ENCODE measurements at regions not wholly inside any gene's neighbourhood (a gene's known extent, or its start where the extent isn't known, plus 50 kb on each side); places are given as distances from the start of the nearest gene placed in this dataset.

DNA sequence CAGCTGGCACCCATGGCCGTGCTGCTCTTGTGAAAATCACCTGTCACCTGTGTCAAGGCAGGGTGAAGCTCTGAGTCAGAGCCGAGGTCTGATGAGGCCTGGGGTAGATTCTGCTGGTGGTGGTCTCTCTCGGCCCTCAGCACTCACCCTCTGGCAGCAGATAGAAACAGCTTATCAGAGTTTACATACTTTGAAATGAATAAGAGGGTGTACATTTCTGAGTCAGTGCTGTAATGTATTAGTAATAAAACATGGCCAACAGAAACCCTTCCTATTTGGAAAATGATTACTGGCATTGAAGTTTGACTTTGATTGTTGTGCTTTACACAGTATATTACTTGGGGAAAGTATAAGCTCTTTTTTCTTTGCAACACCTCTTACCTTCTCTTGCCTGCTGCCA lies 228.8 kb downstream of the SNX10 start:
- no peak for DNase-seq

DNA sequence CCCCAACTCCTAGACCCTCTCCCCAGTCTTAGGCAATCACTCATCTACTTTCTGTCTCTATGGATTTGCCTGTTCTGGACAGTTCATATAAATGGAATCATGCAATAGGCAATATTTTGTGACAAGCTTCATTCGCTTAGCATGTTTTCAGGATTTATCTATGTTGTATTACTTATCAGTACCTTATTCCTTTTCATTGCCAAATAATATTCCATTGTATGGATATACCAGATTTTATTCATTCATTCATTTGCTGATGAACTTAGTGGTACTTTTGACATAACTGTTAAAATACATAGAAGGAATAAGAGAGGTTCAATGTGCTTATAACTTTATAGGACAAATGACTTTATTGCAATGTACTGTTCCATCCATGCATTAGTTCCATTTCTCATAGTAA lies 231.0 kb downstream of the SNX10 start:
- no peak for DNase-seq

DNA sequence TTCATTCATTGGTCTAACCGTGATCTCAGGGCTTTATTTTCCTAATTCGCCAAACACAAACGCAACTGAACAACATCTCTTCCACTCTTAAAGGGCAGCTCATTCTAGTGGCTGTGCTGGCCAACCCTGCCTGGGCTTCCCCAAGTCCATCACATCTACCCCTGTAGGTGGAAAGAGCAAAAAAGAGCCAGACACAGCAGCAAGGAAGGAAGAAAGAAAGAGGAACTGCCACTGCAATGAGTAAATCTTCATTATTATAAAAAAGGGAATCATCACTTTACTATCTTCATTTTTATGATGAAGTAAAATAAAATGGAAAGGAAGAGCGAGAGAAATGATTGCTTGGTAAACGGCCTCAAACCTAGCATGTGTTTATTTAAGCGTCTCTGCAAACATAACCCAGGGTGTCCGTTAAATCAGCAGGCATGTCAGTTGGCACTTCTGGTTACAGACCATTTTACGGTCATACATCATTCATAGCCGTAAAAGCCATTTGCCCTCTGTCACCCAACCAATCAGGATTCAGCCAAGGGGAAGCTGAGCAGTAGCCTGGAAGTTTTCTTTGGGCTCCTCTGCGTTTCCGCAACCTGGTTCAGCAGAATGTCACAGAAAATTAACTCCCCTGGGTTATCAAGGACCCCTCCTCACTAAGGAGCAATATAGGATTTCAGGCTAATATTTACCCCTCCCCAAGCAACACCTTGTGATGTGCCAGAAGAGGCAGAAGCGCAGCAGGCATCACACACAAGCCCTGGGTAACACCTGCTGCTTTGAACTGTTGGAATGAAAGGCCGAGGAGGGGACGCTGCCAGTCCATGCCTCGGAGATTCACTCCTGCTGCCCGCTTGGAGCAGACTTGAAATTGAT lies 234.0 kb downstream of the SNX10 start:
- no peak for DNase-seq

DNA sequence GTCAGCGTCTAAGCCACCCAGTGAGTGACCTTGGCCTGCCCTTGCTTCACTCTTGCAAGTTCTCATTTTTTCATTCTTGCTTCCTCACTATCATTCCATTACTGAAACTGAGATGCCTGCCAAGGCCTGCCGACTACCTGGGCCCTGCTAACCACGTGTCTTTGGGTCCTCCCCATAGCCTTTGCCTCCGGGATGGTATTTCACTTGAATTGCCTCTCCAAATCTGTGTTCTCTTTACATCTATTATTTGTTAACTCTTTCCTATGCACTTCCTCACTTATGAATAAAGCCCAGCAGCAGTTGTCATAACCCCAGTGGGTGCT lies 234.6 kb downstream of the SNX10 start:
- DNase-seq: no peak

DNA sequence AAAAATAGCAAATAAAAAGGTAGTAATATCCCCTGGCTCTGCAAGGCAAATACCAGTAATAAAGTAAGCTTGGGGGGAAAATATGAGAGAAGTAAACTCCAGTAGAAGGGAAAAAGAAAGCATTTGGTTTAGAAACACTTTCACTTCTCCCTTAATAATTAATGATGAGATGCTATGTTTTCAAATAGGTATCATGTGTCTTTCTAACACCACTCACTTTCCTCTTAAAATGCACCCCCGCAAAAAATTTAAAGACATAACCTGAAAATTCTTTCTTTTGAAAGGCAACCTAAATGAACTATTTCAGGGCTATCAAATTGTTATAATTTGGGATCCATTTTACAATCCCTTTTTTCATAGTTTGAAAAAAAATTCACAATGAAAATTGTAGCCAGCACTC lies 240.3 kb downstream of the SNX10 start:
- no peak for DNase-seq

DNA sequence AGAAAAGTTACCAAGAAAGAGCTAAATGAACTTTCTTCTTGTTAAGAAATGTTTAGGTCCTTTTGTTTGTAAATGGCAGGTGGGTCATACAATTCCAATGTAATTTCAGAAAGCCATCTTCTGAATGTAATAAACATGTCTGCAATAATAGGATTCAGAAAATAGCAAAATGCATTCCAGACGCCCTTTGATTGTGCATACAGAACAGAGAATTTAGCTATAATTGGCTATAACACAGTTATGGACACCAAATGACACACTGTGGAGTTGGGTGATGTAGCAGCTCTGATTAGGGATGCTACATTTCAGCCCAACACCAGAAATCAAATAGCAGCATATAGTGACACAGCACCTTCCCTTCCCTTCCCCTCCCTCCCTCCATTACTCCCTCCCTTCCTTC lies 240.8 kb downstream of the SNX10 start:
- DNase-seq: no peak

DNA sequence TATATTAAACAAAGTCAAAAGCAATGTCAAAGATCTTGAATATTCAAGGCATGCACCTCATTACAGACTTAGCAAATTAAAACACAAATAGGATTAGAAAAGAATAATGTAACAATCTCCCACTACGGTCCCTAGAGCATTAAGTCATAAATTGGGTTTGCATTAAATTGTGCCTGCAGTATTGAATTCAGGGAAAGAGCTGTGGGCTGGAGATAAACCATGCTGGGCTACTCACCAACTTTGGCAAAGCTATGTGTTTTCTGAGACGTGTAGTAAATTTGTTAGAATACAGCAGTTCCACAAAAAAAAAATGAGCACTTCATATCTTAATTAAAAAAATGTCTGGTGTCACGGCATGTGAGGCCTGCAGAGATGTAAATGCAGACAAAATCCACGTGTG lies 241.6 kb downstream of the SNX10 start:
- DNase-seq: no peak

DNA sequence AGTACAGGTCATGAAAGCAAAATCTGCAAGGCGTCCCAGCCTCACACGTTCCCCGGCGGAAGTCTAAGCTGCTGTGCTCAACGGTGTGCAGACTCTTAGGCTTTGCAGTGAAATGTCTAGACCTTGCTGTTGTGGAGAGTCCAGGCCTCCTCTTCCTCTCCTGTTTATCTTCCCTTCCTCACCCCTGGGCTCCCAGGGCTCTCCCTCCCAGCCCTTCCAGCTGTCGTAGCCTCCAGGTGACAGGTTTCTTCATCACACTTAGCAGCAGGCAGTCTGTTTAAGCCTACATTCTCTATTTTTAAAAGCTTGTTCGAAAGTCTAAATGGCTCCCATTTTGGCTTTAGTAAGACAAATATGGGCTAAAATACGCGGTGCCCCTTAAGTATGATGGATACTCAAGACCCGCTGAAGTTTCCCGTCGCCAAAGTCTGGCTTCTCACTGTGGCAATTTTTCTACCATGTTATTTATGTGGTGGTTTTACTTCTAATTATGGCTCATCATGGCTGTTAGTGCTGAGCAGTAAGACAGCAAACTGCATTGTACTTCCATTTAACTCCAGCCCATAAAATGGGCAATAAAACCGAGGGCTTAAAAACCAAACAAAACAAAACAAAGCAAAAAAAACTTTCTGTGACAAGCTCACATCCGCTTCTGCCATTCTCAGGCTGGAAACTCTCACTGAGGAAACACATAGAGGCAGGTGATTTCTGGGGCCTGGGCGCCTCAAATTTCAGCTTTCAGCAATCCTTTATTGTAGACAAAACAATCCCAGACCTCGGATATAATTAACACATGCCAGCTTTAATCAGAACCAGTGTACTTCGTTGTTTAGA lies 243.2 kb downstream of the SNX10 start:
- DNase-seq: peak; percentile 61

DNA sequence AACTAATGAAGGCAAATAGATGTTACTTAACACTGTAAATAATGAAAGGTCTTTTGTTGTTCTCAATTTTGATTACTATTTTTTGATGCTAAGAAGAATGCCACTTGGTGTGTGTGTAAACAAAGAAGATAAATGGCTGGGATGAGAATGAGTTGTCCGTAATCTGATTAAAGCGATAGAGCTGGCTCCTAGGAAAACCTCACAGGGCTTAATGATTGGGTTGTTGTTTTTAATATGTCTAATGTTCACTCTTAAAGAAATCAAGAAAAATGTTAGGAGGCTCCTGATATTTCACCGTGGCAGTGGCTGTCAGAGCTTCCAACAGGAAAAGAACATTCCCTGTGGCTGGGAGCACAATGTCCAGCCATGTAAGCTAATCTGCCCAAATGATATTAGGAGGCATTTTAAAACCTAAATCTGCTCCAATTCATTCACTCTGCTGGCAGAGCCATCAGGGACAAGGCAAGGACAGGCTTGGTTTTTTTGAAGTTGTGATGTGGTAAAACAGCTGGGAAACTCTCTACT lies 243.9 kb downstream of the SNX10 start:
- DNase-seq: no peak

DNA sequence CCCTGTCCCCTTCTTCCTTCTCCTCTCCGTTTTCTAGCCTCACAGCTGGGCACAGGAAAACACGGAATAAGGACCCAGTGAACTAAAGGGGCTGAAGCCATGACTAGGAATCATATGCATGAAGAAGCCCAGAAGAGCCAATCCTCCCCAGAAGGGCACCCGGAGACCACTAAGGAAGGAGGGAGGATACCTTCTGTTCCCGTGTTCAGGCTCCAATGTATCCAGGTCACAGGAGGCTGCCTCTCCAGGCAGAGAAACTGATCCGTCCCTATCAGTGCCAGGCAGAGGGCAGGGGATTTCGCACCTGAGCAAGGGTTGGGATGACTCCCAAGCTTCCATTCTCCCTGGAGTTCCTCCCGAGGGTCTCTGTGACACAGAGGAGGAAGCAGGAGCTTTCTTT lies 246.6 kb downstream of the SNX10 start:
- no peak for DNase-seq

DNA sequence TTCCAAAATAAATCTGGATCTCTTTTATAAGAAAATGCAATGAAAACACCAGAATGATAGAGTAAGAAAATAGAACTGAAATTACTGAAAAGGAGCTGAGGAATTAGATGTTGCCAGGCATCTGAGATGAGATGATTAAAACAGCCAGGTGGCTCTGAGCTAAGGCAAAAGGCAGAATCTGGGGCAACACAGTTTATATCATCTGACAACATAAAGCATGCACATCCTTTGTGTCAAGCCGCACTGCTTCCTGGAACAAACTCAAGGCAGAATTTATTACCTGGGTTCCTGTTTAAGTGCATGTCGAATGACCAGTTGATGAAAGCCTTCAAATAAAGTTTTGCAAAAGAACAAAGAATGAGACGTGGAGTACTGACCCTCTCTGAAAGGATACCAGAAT lies 247.0 kb downstream of the SNX10 start:
- no peak for DNase-seq

DNA sequence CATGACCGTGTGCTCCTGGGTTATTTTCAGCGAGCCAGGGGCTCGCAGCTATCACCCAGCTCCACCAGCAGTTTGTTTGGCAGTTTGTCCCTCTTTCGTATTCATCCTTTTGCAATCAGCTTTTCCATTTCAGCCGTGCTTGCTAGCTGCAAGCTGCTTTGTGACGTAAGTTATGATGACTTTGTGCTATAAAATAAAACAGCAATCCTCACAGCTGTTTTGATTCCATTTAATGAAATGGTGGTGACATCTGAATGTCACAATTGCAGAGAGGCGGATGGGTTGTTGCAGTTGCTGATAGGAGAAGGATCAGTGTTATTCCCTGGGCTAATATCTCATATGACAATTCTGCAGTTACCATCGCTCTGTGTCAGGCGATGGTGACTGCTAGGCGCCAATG lies 251.7 kb downstream of the SNX10 start:
- no peak for DNase-seq

DNA sequence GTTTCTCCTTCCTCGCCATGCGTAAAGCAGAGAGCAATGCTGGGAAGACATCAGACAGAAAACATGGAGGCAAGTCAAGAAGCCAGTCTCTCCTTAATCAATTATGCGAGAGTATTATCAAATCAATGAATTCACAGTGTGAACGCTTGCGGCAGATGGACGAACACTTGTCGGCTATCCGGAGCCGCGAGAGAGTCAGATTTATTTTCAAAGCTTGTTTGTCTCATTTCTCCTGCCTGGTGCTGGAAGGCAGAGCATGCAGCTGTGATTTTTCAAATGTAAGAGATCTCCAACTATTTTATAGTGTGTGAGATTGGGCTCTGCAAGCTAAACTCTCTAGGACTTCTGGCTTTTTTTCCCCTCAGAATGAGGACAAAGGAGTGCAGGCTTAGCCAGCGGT lies 252.3 kb downstream of the SNX10 start:
- no peak for DNase-seq

DNA sequence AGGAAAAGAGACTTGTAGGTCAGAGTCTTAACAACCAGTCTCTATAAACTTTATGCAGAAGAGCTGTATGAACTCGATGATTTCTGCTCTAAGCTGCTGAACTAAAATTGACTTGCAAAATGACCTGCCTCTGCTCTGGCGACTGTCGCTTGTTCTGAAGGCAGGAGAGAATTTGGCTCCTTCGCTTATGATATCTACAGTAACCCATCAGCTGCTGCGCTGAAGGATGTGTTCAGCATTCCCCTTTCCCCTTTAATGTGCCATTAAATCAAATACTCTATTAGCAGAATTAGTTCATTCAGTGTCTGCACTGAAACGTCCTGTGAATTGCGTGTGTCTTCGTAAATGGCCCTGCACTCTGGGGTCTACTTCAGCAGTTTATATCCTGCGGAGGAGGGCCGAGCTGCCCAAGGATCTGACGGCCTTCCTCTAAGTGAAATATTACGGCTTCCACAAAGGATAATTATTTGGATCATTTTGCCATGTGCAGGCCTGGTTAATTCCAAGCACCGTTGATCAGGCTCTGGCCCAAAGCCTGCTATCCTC lies 254.9 kb downstream of the SNX10 start:
- no peak for DNase-seq

DNA sequence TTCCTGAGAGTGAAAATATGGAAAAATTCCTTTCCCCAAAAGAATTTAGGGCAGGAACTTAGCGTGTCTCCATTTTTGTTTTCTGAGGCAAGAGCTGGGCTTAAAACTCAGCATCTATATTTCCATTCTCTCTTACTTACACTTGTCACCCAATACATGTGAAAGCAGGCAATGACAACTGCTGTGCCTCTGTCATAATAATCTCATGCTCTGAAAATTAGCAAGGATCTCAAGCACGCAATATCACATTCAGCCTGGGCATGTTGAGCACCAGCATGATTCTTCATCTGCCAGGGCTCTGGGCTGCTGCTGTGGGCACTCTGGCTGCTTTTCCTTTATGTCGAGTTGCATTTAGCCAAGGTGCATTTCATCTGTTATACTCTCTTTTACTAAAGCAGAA lies 255.5 kb downstream of the SNX10 start:
- DNase-seq: no peak

DNA sequence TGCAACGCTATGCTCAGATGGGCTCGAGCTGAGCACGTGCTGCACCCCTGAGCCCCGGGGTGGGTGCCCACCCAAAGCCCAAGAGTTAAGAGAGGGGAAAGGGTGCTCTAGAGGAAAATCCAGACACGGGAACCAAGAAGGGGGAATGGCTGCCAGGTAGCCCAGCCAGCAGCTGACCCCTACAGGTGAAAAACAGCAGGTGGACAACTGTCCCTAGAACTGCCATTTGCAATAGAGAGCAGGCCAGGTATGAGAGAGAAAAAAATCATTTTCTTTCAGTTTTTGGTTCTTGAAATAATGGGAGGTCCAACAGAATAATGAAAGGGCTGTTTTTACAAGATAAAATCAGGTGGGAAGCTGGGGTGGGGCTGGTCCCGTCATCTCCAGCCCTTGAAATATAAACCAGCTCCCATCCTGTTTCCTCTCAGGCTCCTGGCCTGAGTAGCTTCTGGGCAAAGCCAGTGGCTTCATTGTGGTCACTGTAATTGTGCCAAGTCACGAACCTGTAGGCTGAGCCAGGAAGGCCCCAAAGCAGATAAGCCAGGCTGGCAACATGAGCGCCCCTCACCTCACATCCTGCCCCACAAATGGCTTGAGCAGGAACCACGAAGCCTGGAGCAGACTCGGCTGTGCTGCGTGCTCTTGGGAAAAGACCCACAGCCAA lies 257.8 kb downstream of the SNX10 start:
- DNase-seq: no peak

DNA sequence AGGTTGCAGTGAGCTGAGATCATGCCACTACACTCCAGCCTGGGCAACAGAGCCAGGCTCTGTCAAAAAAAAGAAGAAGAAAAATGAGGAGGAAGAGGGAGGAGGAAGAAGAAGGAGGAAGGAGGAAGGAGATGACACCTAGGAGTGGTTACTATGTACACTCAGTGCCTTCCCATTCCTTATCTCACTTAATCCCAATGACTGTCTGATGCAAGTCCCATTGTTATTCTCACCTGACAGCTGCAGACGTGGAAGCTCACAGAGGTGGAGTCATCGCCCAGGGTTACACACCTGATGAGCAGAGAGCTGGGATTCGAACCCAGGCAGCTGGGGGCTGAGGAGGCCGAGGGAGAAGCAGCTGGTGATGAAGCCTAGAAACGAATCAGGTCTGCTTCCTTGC lies 258.8 kb downstream of the SNX10 start:
- DNase-seq: no peak

DNA sequence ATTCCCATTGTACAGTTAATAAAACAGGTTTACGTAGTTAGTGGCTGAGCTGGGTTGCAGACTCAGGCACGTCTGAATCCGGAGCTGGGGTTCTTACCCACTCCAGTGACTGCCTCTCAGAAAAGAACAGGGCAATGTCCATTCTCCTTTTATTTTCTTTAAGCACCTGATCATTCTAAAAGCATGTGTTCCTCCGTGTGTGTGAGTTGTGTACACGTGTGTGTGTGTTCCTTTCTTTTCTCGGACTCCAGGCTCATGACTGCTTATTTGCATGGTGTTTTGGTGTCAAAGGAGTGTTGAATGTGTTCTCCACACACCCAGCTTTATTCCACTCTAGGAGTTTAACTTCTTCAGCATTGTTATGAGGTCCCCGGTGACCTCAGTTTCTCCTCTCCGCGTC lies 260.1 kb downstream of the SNX10 start:
- DNase-seq: no peak

DNA sequence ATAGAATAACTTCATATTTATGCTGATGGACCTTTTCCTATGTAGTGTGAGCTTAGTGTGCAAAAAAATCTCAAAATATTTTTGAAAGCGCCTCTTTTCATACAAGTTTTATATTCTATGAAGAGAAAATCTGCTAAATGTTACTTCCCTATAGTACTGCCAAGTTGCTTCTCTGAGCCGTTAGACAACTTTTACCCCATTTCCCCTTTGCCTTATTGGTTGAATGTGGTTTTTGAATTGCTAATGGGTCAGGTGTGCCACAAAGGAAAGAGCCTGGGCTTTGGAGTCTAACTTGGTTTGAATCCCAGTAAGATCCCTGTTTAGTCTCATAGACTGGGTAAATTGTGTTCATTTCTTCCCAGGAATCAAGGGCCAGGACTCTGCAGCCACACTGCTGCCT lies 261.5 kb downstream of the SNX10 start:
- DNase-seq: no peak

DNA sequence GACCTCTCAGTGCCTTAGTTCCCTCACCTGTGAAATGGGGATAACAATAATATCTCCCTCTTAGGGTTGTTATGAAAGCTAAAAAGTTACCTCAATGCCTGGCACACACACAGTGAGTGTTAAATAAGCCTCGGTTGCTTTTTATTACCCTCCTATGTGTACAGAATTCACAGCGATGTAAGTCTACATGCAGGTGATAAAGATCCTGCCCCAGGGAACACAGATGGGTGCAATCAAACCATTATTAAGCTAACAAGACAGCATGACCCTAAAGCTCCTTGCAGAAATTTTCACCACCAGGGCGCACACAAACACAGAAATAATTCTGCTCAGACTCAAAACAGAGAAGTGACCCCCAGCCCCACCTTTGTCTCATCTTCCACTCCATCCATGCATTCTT lies 261.9 kb downstream of the SNX10 start:
- no peak for DNase-seq

DNA sequence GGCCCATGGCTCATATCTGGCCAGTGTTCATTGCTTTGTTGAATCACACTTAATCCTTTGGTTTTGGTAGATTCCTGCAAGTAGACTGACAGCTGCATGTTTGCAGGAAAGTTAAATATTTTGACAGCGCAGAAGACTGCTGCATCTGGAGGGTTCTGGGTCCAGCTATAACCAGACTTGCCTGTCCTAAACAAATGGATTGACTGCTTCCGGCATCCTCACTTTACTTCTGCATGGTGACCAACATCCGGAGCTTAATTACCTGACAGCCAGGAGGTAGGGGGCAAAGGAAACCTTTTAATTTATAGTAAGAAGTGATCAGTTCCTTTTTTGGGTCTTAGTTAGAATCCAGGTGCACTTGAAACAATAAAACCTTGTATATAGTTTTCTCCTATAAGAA lies 263.3 kb downstream of the SNX10 start:
- DNase-seq: no peak

DNA sequence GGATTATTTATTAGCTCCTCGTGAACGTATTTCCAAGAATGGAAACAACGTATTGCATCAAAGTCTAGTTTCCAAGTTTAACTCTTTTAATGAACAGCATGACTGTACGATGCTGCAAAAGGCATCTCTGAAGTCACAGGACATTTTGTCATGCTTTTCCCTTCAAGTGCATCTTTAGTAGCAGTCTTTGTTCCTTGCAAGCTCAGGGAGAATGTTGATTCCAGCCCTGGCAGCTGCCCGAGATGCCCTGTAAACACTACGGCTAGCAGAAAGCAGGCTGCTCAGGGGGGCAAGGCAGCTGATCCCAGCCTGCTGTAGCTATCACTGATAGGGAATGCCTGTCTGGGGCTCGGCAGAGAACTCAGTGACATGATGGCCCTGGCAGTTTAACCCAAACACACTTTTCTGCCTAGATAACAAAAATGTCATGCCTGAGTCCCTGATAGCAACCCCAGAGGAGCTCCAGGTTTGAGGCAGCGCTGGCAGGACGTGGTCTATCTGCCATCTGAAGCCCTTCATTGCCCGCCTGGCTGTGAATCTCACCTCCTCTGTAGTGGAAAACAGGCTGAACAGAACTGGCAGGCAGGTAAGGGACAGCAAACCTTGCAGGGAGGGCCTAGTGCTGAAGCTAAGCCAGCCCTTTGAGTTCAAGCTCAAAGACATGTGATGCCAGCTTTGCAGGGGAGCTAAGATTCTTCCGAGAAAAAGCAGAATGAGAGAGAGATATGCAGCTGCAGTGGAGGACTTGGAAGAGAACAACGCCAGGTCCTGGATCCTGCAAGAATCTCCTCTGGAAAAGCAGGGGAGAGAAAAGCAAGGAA lies 264.6 kb downstream of the SNX10 start:
- DNase-seq: no peak
